ENCODE measurements at regions not wholly inside any gene's neighbourhood (a gene's known extent, or its start where the extent isn't known, plus 50 kb on each side); places are given as distances from the start of the nearest gene placed in this dataset.

DNA sequence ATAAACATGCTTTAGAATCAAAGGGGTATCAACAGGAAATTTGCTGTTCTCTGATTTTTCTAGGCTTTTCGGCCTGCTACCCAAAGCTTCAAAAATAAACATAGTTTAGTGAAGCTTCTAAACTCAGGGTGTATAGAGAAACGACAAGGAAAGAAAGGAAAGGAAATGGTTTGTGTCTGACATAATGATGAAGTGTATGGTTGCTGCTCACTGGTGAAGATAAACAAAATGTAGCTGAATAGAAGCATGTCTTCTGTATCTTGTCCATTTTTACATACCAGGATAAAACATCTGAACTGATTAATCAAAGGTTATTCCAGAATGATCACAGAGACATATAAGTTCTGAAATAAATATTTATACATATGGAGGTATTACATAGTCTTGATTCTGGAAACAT lies 1324.6 kb upstream of the NRXN1 start:
- TF ChIP-seq, protein P1, sequence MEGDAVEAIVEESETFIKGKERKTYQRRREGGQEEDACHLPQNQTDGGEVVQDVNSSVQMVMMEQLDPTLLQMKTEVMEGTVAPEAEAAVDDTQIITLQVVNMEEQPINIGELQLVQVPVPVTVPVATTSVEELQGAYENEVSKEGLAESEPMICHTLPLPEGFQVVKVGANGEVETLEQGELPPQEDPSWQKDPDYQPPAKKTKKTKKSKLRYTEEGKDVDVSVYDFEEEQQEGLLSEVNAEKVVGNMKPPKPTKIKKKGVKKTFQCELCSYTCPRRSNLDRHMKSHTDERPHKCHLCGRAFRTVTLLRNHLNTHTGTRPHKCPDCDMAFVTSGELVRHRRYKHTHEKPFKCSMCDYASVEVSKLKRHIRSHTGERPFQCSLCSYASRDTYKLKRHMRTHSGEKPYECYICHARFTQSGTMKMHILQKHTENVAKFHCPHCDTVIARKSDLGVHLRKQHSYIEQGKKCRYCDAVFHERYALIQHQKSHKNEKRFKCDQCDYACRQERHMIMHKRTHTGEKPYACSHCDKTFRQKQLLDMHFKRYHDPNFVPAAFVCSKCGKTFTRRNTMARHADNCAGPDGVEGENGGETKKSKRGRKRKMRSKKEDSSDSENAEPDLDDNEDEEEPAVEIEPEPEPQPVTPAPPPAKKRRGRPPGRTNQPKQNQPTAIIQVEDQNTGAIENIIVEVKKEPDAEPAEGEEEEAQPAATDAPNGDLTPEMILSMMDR (IDR thresholded peaks at IDR 0.05) = no peak
- TF ChIP-seq POLR2AphosphoS5 (IDR thresholded peaks at IDR 0.05) = no peak
